CD4-positive, alpha-beta T cell treated with Interleukin-17A for 4 hours (primary cell): ENCODE measurements at regions not wholly inside any gene's neighbourhood (a gene's known extent, or its start where the extent isn't known, plus 50 kb on each side); places are given as distances from the start of the nearest gene placed in this dataset.
"Not testable (repeated sequence)": the region's sequence is repeated elsewhere in the genome, so short reads cannot be mapped to it uniquely, and the experiment has no call there.

Source experiments
- DNase-seq: peaks from one replicate; pipeline ENCODE4 v3.0.0-alpha.2; 2020; ENCODE audit warnings: mixed read lengths

GRCh38 chr21:36602735-36603134 is 96.2 kb upstream of the SIM2 start:
- peak; percentile 25 for DNase-seq

- DNase-seq, result peak; percentile 38
Measured at GRCh38 chr21:36603221-36603620, 95.7 kb upstream of the SIM2 start.

- DNase-seq, result no peak
Measured at GRCh38 chr21:36605426-36605825, 93.5 kb upstream of the SIM2 start.

GRCh38 chr21:36606287-36606982 is 92.5 kb upstream of the SIM2 start:
- DNase-seq, result no peak

- DNase-seq, result no peak
Measured at GRCh38 chr21:36606983-36607325, 92.0 kb upstream of the SIM2 start.

- DNase-seq, result no peak
Measured at GRCh38 chr21:36608041-36608896, 90.6 kb upstream of the SIM2 start.

GRCh38 chr21:36608897-36609225 is 90.1 kb upstream of the SIM2 start:
- DNase-seq, result no peak

GRCh38 chr21:36609654-36610053 is 89.3 kb upstream of the SIM2 start:
- no peak for DNase-seq

GRCh38 chr21:36610201-36610600 is 88.7 kb upstream of the SIM2 start:
- no peak for DNase-seq

GRCh38 chr21:36610935-36611334 is 88.0 kb upstream of the SIM2 start:
- no peak for DNase-seq

- DNase-seq, result no peak
Measured at GRCh38 chr21:36611379-36611778, 87.5 kb upstream of the SIM2 start.

GRCh38 chr21:36613059-36613458 is 85.9 kb upstream of the SIM2 start:
- DNase-seq, result no peak

GRCh38 chr21:36613554-36613953 is 85.4 kb upstream of the SIM2 start:
- no peak for DNase-seq

GRCh38 chr21:36615274-36615964 is 83.5 kb upstream of the SIM2 start:
- no peak for DNase-seq

- DNase-seq, result not testable (repeated sequence)
Measured at GRCh38 chr21:36616773-36617172, 82.1 kb upstream of the SIM2 start.

GRCh38 chr21:36621794-36622193 is 77.1 kb upstream of the SIM2 start:
- DNase-seq, result not testable (repeated sequence)

GRCh38 chr21:36624105-36624504 is 74.8 kb upstream of the SIM2 start:
- DNase-seq, result no peak

GRCh38 chr21:36626791-36627190 is 72.1 kb upstream of the SIM2 start:
- DNase-seq, result no peak

GRCh38 chr21:36627242-36627641 is 71.7 kb upstream of the SIM2 start:
- no peak for DNase-seq

GRCh38 chr21:36628106-36628505 is 70.8 kb upstream of the SIM2 start:
- no peak for DNase-seq

- DNase-seq, result no peak
Measured at GRCh38 chr21:36628761-36629460, 70.0 kb upstream of the SIM2 start.

GRCh38 chr21:36630485-36631206 is 68.3 kb upstream of the SIM2 start:
- peak; percentile 77 for DNase-seq

- DNase-seq, result no peak
Measured at GRCh38 chr21:36636016-36636415, 62.9 kb upstream of the SIM2 start.
